HG03442 (cell line): ENCODE measurements at regions not wholly inside any gene's neighbourhood (a gene's known extent, or its start where the extent isn't known, plus 50 kb on each side); places are given as distances from the start of the nearest gene placed in this dataset.
"Not testable (repeated sequence)": the region's sequence is repeated elsewhere in the genome, so short reads cannot be mapped to it uniquely, and the experiment has no call there.

Source experiments
- ATAC-seq: cut with Tn5 transposase; IDR thresholded peaks from one replicate; pipeline ENCODE4 v1.9.1; 2021; ENCODE audit warnings: mild to moderate bottlenecking, moderate library complexity; ENCODE audit not compliant: unreplicated experiment

GRCh38 chr2:140178234-140178633, 1398.0 kb upstream of the NXPH2 start:
- no peak for ATAC-seq

DNA sequence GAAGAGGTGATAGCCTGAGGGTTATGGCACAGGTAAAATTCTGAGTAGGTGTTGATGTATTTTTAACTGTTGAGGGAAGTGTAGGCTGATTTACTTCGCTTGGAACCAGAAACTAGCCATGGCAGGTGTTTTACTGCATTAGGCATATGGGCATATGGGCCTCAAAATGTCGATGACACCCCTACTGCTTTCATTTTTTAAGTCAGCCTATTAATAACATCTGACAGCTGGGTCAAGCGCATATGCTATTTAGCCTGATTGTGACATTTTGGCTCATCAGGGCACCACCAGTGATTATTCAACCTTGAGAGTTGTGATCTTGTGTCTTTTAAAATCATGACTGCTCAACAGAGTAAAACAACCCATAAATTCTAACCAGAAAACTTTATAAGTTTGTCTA, 1396.9 kb upstream of the NXPH2 start:
- no peak for ATAC-seq

DNA sequence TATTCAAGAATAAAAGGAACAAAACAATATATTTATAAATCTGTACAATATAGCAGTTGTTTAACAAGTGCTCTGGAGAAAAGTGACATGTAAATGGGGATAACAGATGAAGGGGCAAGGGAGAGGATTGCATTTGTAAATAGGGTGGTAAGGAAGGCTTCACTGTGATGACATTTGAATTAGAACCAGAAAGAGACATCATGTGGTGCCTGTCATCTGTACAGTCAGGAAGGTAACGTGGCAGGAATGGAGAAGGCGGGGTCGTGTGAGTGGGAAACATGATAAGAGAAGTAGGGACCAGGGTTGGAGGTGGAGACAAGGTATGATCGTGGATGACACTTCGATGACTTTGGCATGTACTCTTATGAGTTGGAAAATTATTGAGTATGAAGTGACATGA, 1393.6 kb upstream of the NXPH2 start:
- no peak for ATAC-seq

- no peak for ATAC-seq
Measured at GRCh38 chr2:140164449-140164848, 1384.3 kb upstream of the NXPH2 start.

- no peak for ATAC-seq
Measured at GRCh38 chr2:140158259-140158658, 1378.1 kb upstream of the NXPH2 start.

- no peak for ATAC-seq
Measured at GRCh38 chr2:140157816-140158215, 1377.6 kb upstream of the NXPH2 start.

DNA sequence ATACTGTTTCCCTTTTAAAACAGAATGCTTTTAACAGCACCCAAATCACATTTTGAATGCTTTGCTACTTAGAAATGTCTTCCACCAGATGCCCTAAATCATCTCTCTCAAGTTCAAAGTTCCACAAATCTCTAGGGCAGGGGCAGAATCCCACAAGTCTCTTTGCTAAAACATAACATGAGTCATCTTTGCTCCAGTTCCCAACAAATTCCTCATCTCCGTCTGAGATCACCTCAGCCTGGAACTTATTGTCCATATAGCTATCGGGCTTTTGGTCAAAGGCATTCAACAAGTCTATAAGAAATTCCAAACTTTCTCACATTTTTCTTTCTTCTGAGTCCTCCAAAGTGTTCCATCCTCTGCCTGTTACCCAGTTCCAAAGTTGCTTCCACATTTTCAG, 1374.5 kb upstream of the NXPH2 start:
- ATAC-seq = no peak

DNA sequence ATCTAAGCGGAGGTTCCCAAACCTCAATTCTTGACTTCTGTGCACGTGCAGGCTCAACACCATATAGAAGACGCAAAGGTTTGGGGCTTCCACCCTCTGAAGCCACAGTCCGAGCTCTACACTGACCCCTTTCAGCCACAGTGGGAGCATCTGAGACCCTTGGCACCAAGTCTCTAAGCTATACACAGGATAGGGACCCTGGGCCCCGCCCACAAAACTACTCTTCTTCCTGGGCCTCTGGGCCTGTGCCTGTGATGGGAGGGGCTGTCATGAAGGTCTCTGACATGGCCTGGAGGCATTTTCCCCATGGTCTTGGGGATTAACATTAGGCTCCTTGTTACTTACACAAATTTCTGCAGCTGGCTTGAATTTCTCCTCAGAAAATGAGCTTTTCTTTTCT, 1374.1 kb upstream of the NXPH2 start:
- no peak for ATAC-seq

DNA sequence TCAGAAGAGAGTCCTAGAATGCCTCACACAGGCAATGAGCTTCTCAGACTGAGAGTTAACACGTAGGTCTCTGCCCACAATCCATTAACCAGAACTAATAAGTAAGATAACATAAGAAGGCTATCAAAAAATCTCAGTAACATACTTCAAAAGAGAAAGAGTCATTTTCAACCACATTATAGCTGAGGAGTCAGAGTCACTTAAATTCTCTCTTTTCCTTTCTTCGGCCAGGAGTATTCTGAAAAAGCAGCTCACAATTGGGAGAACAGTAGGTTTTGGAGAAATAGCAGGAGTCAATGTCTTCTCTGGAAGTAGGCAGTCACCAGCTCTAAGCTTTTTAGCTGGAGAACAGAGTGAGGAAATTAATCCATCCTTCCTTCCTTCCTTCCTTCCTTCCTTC, 1364.4 kb upstream of the NXPH2 start:
- ATAC-seq = no peak

GRCh38 chr2:140138736-140139135, 1358.5 kb upstream of the NXPH2 start:
- ATAC-seq = no peak

- ATAC-seq = no peak
Measured at GRCh38 chr2:140136861-140137260, 1356.7 kb upstream of the NXPH2 start.

DNA sequence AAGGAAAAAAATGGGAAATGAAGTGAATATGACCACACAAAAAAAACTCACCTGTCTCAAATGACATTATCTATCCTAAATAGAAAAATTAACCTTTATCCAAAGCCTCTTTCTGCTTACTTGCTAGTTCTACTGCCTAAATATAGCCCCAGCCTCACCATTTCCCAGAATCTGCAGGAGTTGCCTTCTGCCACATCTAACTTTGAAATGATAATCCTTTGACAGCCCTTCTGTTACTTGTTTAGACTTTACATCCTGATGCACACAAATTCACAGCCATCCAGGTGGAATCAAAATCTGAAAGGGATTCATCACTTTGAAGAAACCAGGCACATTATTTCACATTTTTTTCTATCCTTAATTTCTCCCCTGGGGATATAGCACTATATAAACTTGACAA, 1356.2 kb upstream of the NXPH2 start:
- no peak for ATAC-seq

DNA sequence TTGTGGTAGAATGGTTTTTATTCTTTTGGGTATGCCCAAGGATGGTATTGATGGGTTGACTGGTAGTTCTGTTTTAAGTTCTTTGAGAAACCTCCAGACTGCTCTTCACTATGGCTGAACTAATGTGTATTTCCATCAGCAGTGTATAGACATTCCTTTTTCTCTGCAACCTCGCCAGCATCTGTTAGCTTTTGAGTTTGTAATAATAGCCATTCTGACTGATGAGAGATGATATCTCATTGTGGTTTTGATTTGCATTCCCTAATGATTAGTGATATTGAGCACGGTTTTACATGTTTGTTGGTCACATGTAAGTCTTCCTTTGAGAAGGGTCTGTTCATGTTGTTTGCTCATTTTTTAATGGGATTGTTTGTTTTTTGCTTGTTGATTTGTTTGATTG, 1348.7 kb upstream of the NXPH2 start:
- ATAC-seq = no peak

DNA sequence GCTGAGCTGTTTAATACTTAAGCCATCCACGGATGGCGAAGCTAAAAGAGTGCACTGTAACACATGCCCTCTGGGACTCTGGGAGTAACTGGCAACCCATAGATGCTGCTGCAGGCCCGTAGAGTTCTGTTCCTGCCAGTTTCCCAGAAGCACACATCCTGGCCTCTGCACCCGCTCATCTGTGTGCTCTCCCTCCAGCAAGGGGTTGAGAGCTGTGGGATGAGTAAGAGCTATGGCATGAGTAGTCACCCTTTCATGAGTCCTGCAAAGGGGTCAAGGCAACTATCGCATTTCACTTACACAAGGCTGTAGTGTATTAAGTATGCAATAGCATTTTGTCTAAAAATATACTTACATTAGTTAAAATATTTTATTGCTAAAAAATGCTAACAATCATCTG, 1341.8 kb upstream of the NXPH2 start:
- ATAC-seq = no peak

- ATAC-seq = no peak
Measured at GRCh38 chr2:140117386-140117785, 1337.2 kb upstream of the NXPH2 start.

DNA sequence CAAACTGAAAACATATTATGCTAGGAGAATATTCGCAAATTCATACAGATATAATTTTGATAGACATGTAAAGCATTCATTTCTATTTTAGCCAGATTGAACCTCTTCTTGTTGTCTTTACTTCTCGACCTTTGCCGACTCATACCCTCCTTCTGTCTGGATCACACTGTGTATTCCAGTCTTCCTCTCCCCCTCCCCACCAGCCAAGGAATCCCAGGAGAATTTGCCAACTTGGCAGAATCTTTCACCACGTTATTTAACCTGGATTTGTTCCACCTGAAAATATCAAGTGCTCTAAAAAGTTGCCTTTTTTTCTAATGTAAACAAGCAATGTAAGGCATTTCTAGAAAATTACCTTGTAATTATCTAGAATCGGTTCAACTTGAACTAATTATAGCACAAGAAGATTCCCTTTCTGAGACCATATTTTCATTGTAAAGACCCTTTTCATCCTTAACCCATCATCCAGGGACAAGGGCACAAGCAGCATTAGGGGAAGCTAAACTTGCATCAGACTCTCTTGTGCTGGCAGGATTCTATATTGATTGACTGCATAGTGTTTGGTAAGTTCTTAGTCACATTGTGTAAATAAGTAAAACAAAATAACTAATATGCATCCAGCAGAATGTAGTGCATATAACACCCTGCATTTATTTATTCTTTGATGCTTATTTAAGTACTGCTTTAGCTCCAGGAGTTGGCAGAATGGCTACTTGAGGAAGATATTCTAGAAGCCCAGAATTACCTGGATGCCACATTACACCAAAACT, 1328.7 kb upstream of the NXPH2 start:
- no peak for ATAC-seq

DNA sequence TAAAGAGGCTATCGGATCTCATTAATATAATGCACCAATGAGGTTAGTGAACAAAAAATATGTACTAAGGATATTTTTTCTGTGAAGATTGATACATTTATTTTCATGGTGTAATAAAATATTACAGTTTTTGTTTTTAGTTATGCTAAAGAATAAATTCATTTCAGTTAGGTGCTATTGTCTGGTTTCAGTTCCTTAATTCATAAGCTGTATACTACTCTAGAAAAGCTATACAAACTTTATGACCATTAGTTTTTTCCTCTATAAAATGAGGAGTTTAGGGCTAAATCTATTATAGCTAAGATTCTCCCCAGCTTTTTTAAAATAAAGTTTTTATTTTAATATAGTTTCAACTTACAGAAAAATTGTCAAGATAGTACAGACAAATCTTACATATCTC, 1311.7 kb upstream of the NXPH2 start:
- no peak for ATAC-seq

DNA sequence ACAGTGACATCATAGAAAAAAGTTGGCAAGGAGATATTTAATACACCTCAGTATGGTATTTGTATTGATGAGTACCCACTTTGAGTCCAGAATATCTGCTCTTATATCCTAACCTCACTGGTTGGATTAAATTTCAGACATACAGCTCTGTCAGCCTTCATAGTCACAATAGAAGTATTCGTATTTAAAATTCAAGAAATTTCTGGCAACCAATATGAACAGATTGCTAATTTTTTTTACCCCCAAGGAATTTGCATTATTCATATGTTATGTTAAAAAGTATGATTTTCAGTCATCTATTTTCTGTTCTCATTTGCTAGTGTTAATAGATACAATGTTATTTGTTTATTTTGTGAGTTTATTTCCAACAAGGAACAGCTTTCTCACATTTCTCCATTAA, 1306.8 kb upstream of the NXPH2 start:
- ATAC-seq = no peak

DNA sequence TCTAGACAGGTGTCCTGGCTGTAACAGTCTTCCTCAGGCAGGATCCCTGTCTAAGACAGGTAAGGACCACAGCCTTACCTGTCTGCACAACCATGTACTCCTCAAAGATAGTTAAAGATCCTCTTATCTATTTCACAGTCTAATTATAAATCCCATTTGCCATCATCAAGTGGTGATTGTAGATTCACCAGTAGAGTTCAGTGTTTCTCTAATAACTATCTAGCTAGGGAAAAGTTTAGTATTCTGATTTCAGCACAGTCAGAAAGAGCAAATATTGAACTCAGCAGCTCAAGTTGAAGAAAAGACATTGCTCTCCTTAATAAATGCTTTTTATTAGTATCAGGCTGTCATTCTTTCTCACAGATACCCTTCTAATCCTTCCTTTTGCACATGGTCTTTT, 1305.5 kb upstream of the NXPH2 start:
- ATAC-seq = no peak

- ATAC-seq = no peak
Measured at GRCh38 chr2:140079038-140079437, 1298.8 kb upstream of the NXPH2 start.

DNA sequence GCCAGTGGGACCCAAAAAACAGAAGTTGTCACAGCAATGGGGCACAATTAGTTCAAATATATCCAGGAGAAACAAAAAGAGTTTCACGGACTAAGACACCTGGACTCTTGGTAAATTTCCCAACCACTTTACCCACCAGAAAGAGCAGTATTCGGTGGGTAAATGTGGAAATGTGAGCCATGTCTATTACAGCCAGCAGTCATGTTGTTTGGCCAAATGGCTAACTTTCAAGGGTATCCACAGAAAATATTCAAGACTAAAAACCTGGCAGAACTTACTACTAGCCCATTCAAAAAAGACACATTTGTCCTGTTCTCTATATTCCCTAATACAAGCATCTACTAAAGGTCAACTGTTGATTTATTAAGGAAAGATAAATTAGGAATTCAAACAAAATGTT, 1296.0 kb upstream of the NXPH2 start:
- ATAC-seq = no peak

DNA sequence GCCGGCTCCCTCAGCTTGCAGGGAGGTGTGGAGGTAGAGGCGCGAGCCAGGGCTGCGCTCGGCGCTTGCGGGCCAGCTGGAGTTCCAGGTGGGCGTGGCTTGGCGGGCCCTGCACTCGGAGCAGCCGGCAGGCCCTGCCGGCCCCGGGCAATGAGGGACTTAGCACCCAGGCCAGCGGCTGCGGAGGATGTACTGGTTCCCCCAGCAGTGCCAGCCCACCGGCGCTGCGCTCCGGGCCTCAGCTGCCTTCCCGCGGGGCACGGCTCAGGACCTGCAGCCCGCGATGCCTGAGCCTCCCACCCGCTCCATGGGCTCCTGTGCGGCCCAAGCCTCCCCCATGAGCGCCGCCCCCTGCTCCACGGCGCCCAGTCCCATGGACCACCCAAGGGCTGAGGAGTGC, 1293.6 kb upstream of the NXPH2 start:
- not testable (repeated sequence) for ATAC-seq

DNA sequence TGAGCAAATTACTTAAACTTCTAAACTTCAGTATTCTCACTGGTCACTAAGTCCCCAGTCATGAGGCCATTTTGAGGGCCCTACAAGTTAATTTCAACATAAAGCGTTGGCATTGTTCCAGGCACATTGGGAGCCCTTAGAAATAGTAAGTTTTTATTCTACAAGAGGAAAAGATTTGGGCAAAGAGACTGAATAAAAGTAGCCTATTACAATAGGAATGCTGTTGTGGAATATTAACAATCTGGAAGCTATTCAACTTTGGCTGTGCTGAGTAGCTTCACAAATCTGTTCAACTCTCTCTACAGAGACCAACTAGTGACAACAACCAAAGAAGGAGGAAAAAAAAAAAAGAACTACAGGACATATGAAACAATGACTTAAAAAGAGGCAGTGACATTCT, 1287.5 kb upstream of the NXPH2 start:
- ATAC-seq = no peak
